HG03280 (cell line): ENCODE measurements at regions not wholly inside any gene's neighbourhood (a gene's known extent, or its start where the extent isn't known, plus 50 kb on each side); places are given as distances from the start of the nearest gene placed in this dataset.

Experiments
- ATAC-seq: cut with Tn5 transposase; IDR thresholded peaks from one replicate; pipeline ENCODE4 v1.9.1; 2021; ENCODE audit warnings: mild to moderate bottlenecking, moderate library complexity; ENCODE audit not compliant: unreplicated experiment

DNA sequence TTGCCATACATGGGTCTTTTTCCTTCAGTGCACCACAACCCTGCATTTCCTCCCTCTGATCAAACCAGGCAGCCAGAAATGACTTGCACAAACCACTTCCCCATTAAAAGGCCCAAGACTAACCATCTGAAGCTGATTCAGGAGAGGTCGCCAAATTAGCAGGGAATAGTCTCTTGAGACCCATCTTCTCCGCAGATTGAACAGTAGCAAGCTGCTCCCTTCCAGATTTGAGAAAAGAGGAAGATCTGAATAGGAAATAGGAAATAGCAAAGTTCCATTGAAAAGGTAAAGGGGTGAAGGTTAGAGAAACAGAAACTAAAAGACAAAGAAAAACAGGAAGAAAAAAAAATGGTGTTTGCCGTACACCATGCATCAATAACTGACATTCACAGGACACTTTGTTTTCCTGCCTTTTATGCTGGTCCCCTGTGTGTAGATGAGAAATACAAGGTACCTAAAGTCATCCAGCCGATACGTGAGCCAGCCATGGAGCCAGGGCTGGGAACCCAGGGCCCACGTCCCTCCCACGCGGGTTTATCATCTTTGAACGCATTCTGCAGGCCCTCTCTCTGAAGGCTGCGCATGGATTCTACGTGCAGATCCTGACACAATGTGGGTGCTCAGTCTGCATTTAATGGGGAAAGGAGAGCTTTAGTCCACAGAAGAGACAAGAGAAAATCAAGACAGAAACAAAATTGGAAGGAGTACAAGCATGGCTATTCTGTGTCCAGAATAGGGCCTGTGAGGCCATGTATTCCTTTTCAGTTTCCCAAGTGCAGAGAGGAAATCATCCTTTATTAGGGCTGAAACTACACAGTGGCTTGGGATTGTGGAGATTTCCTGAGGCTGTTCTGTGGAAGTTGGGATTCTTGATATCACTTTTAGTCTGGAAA lies 268.4 kb upstream of the NPVF start:
- ATAC-seq: no peak

DNA sequence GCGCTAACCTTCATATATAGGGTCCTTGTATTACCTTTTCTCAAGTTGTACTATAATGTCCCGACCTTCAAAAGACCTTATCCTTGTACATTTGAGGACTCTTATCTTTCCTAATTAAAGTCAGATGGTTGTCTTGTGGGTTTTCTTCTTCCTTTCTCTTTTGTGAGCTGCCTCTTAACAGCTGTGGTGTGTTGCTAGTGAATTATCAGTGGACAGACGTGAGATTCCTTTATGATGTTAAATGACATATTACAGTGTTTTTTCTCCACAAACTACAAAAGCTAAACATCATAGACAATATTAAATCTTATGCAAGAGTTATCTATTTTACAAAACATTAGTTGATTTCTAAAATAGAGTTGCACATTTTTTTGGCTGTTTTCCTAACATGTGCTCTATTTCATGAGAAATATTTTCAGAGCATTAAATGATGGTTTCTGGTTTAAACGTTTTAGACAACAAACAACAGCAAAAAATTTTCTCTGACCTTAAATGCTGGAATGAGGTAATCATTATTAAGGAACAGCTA lies 272.2 kb upstream of the NPVF start:
- no peak for ATAC-seq

DNA sequence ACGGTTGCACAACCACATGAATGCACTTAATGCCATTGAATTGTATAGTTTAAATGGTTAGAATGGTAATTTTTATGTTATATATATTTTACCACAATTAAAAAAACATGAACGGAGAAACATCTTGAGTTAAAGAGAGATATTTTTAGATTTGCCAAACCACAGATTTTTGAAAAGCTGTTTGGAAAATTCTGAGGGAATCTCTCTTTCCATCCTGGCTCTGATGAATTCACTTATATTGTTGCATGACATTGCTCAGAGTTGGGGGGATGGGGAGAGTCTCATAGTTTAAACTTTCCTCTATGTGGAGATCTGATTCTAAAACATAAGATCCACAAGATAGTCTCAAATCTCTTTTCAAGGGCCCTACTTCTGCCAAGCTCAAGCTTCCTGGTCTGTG lies 275.0 kb upstream of the NPVF start:
- ATAC-seq: no peak

DNA sequence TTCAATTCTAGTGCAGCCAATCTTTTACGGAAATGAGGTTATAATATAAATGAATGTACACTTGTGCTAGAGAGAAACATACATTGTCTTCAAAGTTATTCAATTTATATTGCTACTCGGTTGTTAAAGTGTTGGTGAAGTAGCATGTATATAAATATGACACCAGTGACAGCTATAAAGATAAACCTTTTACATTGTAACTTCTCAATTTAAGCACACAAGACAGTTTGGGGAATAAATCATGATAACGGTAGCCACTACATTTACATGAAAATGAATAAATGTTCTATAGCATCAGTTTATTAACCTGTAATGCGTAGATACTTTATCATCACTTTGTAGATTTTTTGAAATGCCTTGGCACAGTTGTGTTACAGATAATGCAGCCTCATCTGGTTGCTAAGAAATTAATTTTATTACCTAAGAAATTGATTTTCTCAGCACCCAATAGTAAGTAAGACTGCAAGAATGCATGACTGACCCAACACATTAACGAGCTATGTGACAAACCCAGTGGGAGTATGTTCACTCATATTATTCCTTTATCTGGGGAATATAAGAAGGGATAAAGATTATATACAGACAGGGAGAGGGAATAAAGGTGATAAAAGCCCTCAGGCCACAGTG lies 283.9 kb upstream of the NPVF start:
- no peak for ATAC-seq

DNA sequence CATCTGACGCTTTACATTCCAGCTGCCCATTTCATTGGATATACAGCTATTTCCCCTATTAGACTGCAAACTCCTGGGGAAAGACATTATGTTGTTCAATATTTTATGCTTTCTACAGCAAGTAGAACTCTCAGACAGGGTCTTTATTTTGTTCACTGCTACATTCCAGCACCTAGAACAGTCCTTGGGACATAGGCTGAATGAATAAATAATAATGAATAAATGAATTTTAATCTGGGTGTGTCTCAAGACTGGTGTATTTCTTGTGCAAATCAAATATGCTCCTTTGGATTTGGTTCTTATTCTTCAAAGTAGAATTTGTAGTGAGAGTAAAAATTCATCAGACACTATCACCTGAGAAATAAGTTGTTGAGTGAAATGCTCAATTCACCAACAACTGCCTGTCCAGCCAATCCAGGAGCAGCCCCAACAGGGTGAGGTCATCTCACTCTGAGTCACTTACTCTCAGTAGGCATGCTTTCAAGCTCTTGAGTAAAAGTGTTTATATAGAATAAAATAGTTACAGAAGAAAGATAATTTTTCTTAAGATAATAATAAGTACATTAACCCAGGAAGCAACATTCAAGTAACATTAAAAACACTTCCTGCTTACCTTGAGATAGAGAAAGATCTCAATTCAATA lies 287.5 kb upstream of the NPVF start:
- ATAC-seq: no peak

DNA sequence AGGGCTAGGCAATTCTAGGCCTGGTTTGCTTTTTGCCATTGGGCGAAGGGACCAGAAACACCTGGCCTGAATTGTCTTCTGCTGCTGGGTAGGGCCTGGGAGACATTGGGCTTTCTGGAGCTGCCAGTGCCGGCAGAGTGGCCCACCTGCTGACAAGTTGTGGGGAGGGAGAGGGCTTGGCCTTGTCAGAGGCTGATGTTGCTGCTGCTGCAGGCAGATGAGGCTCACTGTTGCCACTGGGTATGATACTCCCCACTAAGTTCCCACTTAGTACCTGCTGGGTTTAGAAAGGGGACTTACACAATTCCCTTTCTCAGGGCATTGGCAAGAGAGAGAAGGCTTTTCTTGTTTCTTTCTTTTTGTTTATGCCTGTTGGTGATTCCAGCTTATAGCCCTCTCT lies 289.6 kb upstream of the NPVF start:
- ATAC-seq: no peak

DNA sequence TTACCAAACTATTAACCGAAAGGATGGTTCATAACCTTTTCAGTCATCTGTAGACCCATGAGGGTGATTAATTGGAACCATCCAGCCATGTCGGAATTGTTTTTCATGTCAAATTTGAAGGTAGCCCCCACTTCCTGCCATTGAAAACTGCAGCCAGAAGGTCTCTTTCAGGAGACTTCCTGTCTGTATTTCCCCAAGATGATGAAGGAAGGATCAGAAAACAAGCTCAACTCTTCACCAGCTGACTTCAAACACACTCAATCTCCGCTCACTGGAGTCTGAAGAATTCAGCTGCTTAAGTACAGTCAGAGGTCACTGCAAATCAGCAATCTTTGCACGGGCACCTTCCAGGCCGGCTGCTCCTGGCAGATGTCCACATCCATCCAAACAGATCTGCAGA lies 291.7 kb upstream of the NPVF start:
- ATAC-seq: no peak

DNA sequence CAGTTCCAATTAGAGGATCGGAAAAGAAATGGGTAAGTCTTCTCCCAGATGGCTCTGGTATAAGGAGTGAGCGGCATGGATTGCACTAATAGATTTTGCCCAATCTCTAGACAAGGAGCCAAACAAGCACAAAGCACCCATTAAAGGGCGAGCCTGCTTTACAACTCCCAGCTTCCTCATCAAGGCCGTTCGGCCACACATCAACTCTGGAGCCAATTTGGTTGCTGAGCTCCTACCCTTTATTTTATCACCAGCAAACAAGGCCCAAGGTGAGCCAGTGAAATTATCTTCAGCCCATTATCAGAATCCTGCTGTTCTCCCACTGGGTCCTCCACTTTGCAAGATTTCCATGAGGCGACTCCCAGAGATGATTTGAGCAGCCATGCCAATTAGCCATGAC lies 292.2 kb upstream of the NPVF start:
- no peak for ATAC-seq

DNA sequence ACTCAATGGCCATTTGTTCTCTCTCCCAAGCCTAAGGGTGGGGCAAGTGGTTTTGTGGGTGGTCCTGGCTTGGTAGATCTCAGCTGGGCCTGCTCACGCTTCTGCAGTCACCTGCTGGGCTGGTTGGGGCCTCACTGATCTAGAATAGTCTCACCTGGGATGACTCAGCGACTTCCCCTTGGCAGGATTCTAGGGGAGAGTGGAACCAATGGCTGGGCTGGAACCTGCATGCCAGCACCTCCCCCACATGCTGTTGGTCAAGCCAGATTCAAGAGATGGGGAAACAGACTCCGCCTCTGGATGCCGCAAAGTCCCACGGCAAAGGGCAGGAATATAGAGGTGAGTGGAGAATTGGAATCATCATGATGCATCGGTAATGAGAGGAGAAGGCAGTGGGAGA lies 292.9 kb upstream of the NPVF start:
- no peak for ATAC-seq

DNA sequence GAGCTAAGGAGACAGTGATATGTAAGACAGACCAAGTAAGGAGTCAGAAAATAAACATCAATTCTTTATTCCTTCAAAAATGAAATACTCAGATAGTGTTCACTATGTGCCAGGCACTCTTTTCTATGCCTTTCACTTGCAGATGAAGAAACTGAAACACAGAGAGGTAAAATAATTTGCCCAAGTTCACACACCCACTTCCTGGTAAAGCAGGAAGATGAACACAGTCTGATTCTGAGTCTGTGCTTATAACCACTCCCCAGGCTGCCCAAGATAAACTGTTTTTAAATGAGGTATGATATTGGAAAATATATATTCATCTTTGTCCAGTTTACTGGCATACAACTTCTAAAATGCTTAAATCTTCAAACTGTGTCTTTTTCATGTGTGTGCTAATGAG lies 294.4 kb upstream of the NPVF start:
- ATAC-seq: no peak

DNA sequence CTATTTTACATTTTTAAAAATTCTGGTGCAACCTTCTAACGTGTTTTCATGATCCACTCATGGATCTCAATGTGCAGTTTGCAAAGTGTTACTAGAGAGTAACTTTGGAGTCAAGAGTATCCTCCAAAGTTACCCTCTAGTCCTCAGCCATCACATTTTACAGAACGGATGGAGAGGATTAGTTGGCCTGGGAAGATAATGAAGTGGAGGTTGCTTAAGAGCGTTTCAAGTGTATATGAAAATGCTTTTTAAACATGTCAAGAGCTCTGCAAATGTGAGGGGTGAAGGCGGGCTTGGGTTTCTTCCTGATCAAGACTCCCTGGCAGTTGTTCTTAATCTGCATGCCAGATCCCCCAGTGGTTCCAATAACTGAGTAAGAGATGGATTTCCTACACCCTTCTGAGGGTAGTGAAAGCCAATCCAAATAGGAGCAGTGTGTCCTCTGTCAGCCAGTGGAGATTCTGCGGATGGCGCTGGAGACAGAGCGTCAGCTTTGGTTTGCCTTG lies 299.4 kb upstream of the NPVF start:
- no peak for ATAC-seq

DNA sequence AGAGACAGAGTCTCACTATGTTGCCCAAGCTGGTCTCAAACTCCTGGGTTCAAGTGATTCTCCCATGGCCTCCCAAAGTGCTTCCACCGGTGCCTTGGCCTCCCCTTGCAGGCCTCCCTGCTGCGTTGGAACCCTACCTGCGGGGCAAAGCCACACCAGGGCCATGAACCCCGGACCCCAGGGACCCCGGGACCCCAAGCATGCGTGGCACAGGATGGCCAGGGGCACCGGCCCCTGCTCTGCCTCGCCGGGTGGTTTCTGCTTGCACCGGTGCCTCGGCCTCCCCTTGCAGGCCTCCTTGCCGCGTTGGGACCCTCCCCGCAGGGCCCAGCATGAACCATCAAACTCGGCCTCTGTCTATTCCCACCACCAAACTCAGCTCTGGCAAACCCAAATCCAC lies 301.0 kb upstream of the NPVF start:
- ATAC-seq: no peak

DNA sequence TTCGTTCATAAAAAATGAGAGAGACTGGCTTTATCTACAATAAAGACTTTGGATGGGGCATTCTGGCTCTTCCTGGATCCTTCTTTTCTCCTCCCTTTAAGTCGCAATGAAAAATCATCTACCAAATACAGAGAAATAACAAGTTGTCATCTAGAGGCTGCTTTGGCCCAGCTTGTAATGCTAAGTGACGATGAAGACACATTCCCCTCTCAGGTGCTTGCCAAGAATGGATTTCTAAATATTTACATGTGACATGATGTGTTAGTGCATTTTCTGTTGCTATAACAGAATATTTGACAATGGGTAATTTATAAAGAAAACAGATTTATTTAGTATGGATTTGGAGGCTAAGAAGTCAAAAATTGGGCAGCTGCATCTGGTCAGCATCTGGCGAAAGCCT lies 308.6 kb upstream of the NPVF start:
- no peak for ATAC-seq

DNA sequence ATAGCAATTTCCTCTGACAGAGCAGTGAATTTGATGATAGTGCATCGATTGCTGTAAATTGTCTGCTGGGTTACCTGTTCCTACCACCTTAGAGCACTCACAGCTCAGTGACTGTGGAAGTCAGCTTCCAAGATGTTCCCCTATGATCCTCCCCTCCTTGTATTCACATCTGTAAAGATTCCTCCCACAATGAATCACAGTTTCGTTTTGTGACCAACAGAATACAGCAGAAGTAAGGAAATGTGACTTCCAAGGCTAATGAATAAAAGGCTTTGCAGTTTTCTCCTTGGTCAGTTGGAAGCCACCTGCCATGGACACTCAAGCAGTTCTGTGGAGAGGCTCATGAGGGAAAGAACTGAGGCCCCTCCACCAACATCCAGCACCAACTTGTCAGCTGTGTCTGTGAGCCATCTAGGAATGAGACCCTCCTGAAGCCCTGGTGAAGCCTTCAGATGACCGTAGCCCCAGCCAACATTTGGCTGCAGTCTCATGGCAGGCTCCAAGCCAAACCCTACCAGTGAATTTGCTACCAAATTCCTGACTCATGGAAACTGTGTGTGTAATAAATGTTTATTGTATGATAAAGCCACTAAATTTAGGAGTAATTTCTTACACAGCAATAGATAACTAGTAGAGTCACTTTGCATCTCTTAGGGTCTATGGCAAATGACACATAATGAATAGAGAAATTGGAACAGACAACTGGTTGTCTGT lies 309.5 kb upstream of the NPVF start:
- no peak for ATAC-seq

DNA sequence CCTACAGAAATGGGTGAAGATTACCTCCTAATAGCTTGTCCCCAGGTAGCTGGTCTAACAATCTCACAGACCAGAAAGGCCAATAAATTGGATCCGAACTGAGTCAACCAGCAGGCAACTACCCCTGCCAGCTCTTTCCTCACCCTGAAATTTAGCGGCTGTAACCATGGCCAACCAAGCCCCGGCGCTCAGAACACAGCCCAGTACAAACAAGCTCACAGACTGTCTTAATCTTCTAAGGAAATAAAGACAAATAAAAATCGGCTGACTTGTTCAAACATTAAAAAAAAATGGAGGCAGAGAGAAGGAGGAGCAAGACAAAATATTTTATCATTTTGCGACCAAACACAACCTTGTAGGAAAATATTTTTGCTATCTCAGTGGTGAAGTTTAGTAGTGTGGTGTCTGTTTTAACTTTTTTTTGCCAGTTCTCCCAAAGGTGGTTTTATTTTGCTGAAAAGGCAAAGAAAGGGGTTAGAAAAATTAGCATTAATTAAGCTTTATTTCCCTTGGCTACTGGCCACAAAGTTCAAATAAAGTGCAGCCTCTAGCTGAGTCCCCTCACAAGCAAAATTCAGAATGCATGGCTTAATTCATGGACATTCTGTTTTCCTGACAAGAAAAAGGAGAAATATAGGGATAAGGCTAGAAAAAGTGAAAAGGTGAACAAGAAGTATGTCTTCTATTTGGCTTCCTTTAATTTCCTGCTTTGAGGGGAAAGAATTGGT lies 313.0 kb upstream of the NPVF start:
- no peak for ATAC-seq

DNA sequence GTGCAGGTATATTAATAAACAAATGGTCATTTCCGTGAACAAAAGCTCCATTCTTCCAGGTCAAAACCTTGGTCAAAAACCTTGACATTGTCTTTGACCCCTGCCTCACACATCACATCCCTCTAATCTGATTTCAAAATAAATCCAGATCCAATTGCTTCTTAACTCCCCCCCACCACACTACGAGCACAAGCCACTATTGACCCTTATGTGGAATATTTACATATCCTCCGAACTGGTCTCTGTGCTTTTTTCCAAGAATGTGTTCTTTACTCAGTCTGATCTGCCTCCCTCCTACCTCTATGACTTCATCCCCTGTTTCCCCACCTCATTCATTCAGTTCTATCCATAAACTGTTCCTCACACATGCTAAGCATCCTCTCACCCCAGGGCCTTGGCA lies 313.6 kb upstream of the NPVF start:
- no peak for ATAC-seq

DNA sequence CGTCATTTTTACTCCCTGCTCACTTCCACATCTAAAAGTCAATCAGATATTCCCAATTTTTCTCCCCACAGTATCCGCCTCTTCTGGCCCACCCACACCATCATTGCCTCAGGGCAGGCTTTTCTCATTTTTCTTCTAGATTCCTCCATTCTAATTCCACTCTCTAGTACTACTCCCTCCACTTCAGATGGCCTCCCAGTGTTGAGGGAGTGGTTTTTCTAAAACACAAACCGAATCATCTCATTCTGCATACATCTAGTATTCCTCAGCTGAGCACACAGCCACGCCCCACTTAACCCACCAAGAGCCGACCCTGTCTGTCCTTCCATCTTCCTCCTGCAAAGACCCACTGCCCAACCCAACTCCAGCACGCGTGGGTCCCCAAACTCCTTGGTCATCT lies 314.9 kb upstream of the NPVF start:
- ATAC-seq: no peak

DNA sequence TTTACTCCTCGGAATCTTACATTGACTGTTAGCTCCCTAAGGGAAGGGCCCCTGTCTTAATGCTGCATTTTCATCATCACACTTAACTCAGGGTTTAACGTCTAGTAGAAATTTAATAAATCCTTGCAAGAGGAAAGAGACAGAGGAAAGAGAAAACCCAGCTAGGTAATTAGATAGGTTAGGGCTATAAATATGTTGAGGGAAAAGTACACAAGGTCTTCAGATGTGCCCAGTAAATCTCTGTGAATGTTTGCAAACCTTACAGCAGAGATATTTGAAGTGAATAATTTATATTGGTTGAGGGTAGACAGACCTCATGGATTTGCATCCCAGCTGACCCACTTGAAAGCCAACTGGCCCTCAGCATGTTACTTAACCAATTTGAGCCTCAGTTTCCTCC lies 315.5 kb upstream of the NPVF start:
- ATAC-seq: no peak

DNA sequence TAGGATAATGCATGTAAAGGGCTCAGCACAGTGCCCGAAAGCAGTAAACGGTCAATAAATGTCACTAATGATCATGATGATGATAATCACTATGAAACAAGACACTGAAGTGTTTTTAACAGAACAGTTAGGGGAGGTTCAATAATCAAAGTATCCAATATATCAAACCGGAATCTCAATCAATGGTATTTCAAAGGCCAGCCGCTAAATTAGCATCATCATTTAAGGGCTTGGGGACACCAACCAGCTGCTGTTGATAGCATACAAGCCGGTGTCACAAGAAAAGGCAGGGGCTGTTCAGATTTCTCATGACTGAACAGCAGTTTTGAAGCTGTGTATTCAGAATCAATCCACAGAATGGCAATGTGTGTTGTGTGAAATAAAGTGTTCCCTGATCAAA lies 316.0 kb upstream of the NPVF start:
- no peak for ATAC-seq
